Activated CD8-positive, alpha-beta memory T cell treated with anti-CD3 and anti-CD28 coated beads for 36 hours (primary cell): ENCODE measurements at regions not wholly inside any gene's neighbourhood (a gene's known extent, or its start where the extent isn't known, plus 50 kb on each side); places are given as distances from the start of the nearest gene placed in this dataset.

Experiments used
- CTCF ChIA-PET: fragments of 350-600 bp; sonication (Branson Sonifier 250); formaldehyde crosslinking; loops from one replicate; lab custom pipeline; 2021; ENCODE audit warnings: antibody characterized with exemption; lab: Charles Lee
- POLR2A ChIA-PET: fragments of 350-600 bp; sonication (Branson Sonifier 250); formaldehyde crosslinking; loops from one replicate; lab custom pipeline; 2021; ENCODE audit warnings: antibody characterized with exemption; lab: Charles Lee

GRCh38 chr4:176843710-176844109 lies 51.0 kb upstream of the VEGFC start:
- ChIA-PET POLR2A (no interaction called here), CTCF (no interaction called here)

- POLR2A ChIA-PET = no interaction called here
- CTCF ChIA-PET = no interaction called here
These were observed 51.7 kb upstream of the VEGFC start for GRCh38 chr4:176844448-176844847.

- CTCF ChIA-PET = no interaction called here
- POLR2A ChIA-PET = no interaction called here
These were observed 52.9 kb upstream of the VEGFC start for GRCh38 chr4:176845636-176846035.

- POLR2A ChIA-PET = no interaction called here
- CTCF ChIA-PET = no interaction called here
These were observed 56.4 kb upstream of the VEGFC start for GRCh38 chr4:176849076-176849475.

GRCh38 chr4:176850436-176850835 lies 57.7 kb upstream of the VEGFC start:
- CTCF ChIA-PET = no interaction called here
- POLR2A ChIA-PET = no interaction called here

GRCh38 chr4:176856421-176856820 lies 63.7 kb upstream of the VEGFC start:
- CTCF ChIA-PET = no interaction called here
- POLR2A ChIA-PET = no interaction called here

GRCh38 chr4:176858839-176859238 lies 66.1 kb upstream of the VEGFC start:
- CTCF ChIA-PET = no interaction called here

GRCh38 chr4:176864238-176864637 lies 71.5 kb upstream of the VEGFC start:
- POLR2A ChIA-PET = no interaction called here
- CTCF ChIA-PET = no interaction called here

More at GRCh38 chr4:176858839-176859238, 66.1 kb upstream of the VEGFC start:
- POLR2A ChIA-PET = no interaction called here

- POLR2A ChIA-PET = no interaction called here
- CTCF ChIA-PET = no interaction called here
These were observed 76.0 kb upstream of the VEGFC start for GRCh38 chr4:176868676-176869075.

GRCh38 chr4:176872461-176872860 lies 79.7 kb upstream of the VEGFC start:
- CTCF ChIA-PET = no interaction called here
- POLR2A ChIA-PET = no interaction called here

GRCh38 chr4:176874721-176875445 lies 82.2 kb upstream of the VEGFC start:
- CTCF ChIA-PET = no interaction called here
- POLR2A ChIA-PET = no interaction called here

GRCh38 chr4:176875446-176875930 lies 82.8 kb upstream of the VEGFC start:
- CTCF ChIA-PET = no interaction called here
- POLR2A ChIA-PET = no interaction called here

GRCh38 chr4:176879380-176880116 lies 86.8 kb upstream of the VEGFC start:
- ChIA-PET POLR2A (no interaction called here), CTCF (no interaction called here)

GRCh38 chr4:176882206-176882605 lies 89.5 kb upstream of the VEGFC start:
- CTCF ChIA-PET = no interaction called here
- POLR2A ChIA-PET = no interaction called here

GRCh38 chr4:176883108-176883550 lies 90.4 kb upstream of the VEGFC start:
- CTCF ChIA-PET = no interaction called here
- POLR2A ChIA-PET = no interaction called here

GRCh38 chr4:176883681-176884418 lies 91.1 kb upstream of the VEGFC start:
- CTCF ChIA-PET = no interaction called here

GRCh38 chr4:176885224-176885623 lies 92.5 kb upstream of the VEGFC start:
- POLR2A ChIA-PET = no interaction called here
- CTCF ChIA-PET = no interaction called here

More at GRCh38 chr4:176883681-176884418, 91.1 kb upstream of the VEGFC start:
- POLR2A ChIA-PET = no interaction called here

GRCh38 chr4:176886135-176886534 lies 93.4 kb upstream of the VEGFC start:
- ChIA-PET CTCF (no interaction called here), POLR2A (no interaction called here)

GRCh38 chr4:176889776-176890175 lies 97.1 kb upstream of the VEGFC start:
- ChIA-PET CTCF (no interaction called here), POLR2A (no interaction called here)

GRCh38 chr4:176894498-176894897 lies 101.8 kb upstream of the VEGFC start:
- CTCF ChIA-PET = no interaction called here
- POLR2A ChIA-PET = no interaction called here
